ENCODE measurements at regions not wholly inside any gene's neighbourhood (a gene's known extent, or its start where the extent isn't known, plus 50 kb on each side); places are given as distances from the start of the nearest gene placed in this dataset.

- TF ChIP-seq POLR2A (IDR thresholded peaks at IDR 0.05), result no peak
- TF ChIP-seq, protein P1, sequence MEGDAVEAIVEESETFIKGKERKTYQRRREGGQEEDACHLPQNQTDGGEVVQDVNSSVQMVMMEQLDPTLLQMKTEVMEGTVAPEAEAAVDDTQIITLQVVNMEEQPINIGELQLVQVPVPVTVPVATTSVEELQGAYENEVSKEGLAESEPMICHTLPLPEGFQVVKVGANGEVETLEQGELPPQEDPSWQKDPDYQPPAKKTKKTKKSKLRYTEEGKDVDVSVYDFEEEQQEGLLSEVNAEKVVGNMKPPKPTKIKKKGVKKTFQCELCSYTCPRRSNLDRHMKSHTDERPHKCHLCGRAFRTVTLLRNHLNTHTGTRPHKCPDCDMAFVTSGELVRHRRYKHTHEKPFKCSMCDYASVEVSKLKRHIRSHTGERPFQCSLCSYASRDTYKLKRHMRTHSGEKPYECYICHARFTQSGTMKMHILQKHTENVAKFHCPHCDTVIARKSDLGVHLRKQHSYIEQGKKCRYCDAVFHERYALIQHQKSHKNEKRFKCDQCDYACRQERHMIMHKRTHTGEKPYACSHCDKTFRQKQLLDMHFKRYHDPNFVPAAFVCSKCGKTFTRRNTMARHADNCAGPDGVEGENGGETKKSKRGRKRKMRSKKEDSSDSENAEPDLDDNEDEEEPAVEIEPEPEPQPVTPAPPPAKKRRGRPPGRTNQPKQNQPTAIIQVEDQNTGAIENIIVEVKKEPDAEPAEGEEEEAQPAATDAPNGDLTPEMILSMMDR (IDR thresholded peaks at IDR 0.05), result no peak
Observed at GRCh38 chrX:113804819-113805218, 779.1 kb upstream of the HTR2C start.
